GM19328 (cell line): ENCODE measurements at regions not wholly inside any gene's neighbourhood (a gene's known extent, or its start where the extent isn't known, plus 50 kb on each side); places are given as distances from the start of the nearest gene placed in this dataset.
A peak's percentile ranks its signal among the peaks of the same experiment; 100 is the strongest.
"Not testable (repeated sequence)": the region's sequence is repeated elsewhere in the genome, so short reads cannot be mapped to it uniquely, and the experiment has no call there.

Experiments used
- ATAC-seq: cut with Tn5 transposase; IDR thresholded peaks from one replicate; pipeline ENCODE4 v1.9.1; 2021; ENCODE audit warnings: mild to moderate bottlenecking, moderate library complexity; ENCODE audit not compliant: unreplicated experiment

- ATAC-seq, result no peak
Observed at GRCh38 chr12:97616946-97617345, 154.3 kb downstream of the RMST start.

GRCh38 chr12:97628962-97629361, 166.4 kb downstream of the RMST start:
- no peak for ATAC-seq

GRCh38 chr12:97629382-97629781, 166.8 kb downstream of the RMST start:
- ATAC-seq, result no peak

GRCh38 chr12:97630356-97630755, 167.8 kb downstream of the RMST start:
- ATAC-seq, result no peak

- no peak for ATAC-seq
Observed at GRCh38 chr12:97630875-97631274, 168.3 kb downstream of the RMST start.

GRCh38 chr12:97637770-97638169, 175.2 kb downstream of the RMST start:
- ATAC-seq, result no peak

GRCh38 chr12:97638739-97639138, 176.1 kb downstream of the RMST start:
- ATAC-seq, result no peak

- ATAC-seq, result no peak
Observed at GRCh38 chr12:97639702-97640101, 177.1 kb downstream of the RMST start.

- ATAC-seq, result no peak
Observed at GRCh38 chr12:97640826-97641225, 178.2 kb downstream of the RMST start.

- no peak for ATAC-seq
Observed at GRCh38 chr12:97642911-97643310, 180.3 kb downstream of the RMST start.

GRCh38 chr12:97643924-97644323, 181.3 kb downstream of the RMST start:
- no peak for ATAC-seq

GRCh38 chr12:97645726-97646125, 183.1 kb downstream of the RMST start:
- ATAC-seq, result no peak

GRCh38 chr12:97647142-97647541, 184.5 kb downstream of the RMST start:
- no peak for ATAC-seq

GRCh38 chr12:97650242-97650641, 187.6 kb downstream of the RMST start:
- ATAC-seq, result no peak

GRCh38 chr12:97656548-97656947, 193.9 kb downstream of the RMST start:
- not testable (repeated sequence) for ATAC-seq

- no peak for ATAC-seq
Observed at GRCh38 chr12:97659117-97659880, 196.7 kb downstream of the RMST start.

GRCh38 chr12:97666263-97666662, 203.7 kb downstream of the RMST start:
- ATAC-seq, result no peak

- no peak for ATAC-seq
Observed at GRCh38 chr12:97672870-97673269, 210.3 kb downstream of the RMST start.

- ATAC-seq, result no peak
Observed at GRCh38 chr12:97680751-97681150, 218.1 kb downstream of the RMST start.

- ATAC-seq, result peak; percentile 94
Observed at GRCh38 chr12:97681612-97682504, 219.3 kb downstream of the RMST start.

- no peak for ATAC-seq
Observed at GRCh38 chr12:97685360-97685759, 222.8 kb downstream of the RMST start.

GRCh38 chr12:97701901-97702300, 239.3 kb downstream of the RMST start:
- ATAC-seq, result no peak
